ENCODE measurements at regions not wholly inside any gene's neighbourhood (a gene's known extent, or its start where the extent isn't known, plus 50 kb on each side); places are given as distances from the start of the nearest gene placed in this dataset.

DNA sequence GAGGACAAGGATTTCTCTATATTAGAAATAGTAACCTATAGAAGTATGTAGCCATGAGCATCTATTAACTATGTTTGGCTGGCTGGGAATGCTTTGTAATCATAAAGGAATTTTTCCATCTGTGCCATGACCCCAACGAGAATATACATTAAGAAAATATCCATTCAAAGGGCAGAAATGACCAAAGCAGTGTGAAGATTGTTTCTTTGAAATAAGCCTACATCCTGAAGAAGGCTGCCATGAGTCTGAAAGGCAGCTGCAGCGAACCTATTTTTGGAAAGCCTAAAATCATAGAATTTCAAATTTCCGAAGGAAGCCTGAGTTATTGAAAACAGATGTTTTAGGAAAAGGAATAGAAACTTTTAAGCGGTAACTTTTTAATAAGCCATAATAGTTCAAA is 244.2 kb upstream of the FOXK1 start:
- DNase-seq (no peak), ATAC-seq (ENCODE audit: poor library complexity) (no peak)
- Histone ChIP-seq H3K36me3 (ENCODE audit: insufficient read depth, low read length) (no peaks in the 10 kb centered on the region), H3K27ac (ENCODE audit: low read depth in 1 of 2, low read length in 2 of 2) (no peak overlapping the region), H3K4me3 (ENCODE audit: low read length) (no peak overlapping the region), H3K27me3 (ENCODE audit: control insufficient read depth in 1 of 2, insufficient read depth in 2 of 2, low read length in 2 of 2) (no peaks in the 10 kb centered on the region), H3K4me1 (ENCODE audit: insufficient read depth, low read length) (no peaks in the 10 kb centered on the region), H3K9me3 (ENCODE audit: control insufficient read depth in 1 of 2, insufficient read depth in 1 of 2, low read length in 2 of 2) (peaks cover 0 to 3% of the 10 kb centered on the region in 2 experiments)
- H3K4me3 Mint-ChIP-seq = no peak overlapping the region
- no peak overlapping the region for H3K27ac Mint-ChIP-seq
- no peaks in the 10 kb centered on the region for H3K4me1 Mint-ChIP-seq (ENCODE audit: low read depth)
- intact Hi-C loops (cut with DNase I, micrococcal nuclease) = no loop called here
- TF ChIP-seq, protein P1, sequence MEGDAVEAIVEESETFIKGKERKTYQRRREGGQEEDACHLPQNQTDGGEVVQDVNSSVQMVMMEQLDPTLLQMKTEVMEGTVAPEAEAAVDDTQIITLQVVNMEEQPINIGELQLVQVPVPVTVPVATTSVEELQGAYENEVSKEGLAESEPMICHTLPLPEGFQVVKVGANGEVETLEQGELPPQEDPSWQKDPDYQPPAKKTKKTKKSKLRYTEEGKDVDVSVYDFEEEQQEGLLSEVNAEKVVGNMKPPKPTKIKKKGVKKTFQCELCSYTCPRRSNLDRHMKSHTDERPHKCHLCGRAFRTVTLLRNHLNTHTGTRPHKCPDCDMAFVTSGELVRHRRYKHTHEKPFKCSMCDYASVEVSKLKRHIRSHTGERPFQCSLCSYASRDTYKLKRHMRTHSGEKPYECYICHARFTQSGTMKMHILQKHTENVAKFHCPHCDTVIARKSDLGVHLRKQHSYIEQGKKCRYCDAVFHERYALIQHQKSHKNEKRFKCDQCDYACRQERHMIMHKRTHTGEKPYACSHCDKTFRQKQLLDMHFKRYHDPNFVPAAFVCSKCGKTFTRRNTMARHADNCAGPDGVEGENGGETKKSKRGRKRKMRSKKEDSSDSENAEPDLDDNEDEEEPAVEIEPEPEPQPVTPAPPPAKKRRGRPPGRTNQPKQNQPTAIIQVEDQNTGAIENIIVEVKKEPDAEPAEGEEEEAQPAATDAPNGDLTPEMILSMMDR (IDR thresholded peaks at IDR 0.05) = no peak
- H3K27me3 Mint-ChIP-seq = peaks cover 39% of the 10 kb centered on the region
- ChIA-PET CTCF (no interaction called here), POLR2A (no interaction called here)
- H3K36me3 Mint-ChIP-seq (ENCODE audit: low read depth) = no peaks in the 10 kb centered on the region
- no peaks in the 10 kb centered on the region for H3K9me3 Mint-ChIP-seq

DNA sequence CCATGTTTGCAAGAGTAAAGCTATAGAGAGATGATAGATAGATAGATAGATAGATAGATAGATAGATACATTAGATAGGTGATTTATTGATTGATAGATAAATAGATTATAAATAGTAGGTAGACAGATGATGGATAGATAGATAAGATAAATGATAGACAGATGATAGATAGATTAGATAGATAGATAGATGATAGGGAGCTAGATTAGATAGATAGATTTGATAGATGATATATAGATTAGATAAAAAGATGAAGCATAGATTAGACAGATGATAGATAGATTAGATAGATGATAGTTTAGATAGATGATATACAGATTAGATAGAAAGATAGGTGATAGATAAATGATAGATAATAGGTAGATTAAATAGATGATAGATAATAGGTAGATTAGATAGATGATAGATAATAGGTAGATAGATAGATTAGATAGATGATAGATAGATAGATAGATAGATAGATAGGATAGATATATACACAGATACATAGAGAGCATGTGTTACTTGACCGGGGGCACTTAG is 243.3 kb upstream of the FOXK1 start:
- Mint-ChIP-seq H3K27ac (no peak overlapping the region), H3K36me3 (ENCODE audit: low read depth) (no peaks in the 10 kb centered on the region), H3K4me3 (no peak overlapping the region), H3K9me3 (no peaks in the 10 kb centered on the region), H3K4me1 (ENCODE audit: low read depth) (no peaks in the 10 kb centered on the region), H3K27me3 (peaks cover 40% of the 10 kb centered on the region)
- H3K27me3 ChIP-seq (ENCODE audit: control insufficient read depth in 1 of 2, insufficient read depth in 2 of 2, low read length in 2 of 2) = no peaks in the 10 kb centered on the region
- DNase-seq (no peak), ATAC-seq (ENCODE audit: poor library complexity) (no peak)
- intact Hi-C loops (cut with DNase I, micrococcal nuclease) = no loop called here
- CTCF ChIA-PET = no interaction called here
- TF ChIP-seq, protein P1 (IDR thresholded peaks at IDR 0.05) = no peak
- H3K4me3 ChIP-seq (ENCODE audit: low read length) = no peak overlapping the region
- POLR2A ChIA-PET = no interaction called here
- H3K4me1 ChIP-seq (ENCODE audit: insufficient read depth, low read length) = no peaks in the 10 kb centered on the region
- peaks cover 0 to 3% of the 10 kb centered on the region in 2 experiments for H3K9me3 ChIP-seq (ENCODE audit: control insufficient read depth in 1 of 2, insufficient read depth in 1 of 2, low read length in 2 of 2)
- H3K27ac ChIP-seq (ENCODE audit: low read depth in 1 of 2, low read length in 2 of 2) = no peak overlapping the region
- no peaks in the 10 kb centered on the region for H3K36me3 ChIP-seq (ENCODE audit: insufficient read depth, low read length)

DNA sequence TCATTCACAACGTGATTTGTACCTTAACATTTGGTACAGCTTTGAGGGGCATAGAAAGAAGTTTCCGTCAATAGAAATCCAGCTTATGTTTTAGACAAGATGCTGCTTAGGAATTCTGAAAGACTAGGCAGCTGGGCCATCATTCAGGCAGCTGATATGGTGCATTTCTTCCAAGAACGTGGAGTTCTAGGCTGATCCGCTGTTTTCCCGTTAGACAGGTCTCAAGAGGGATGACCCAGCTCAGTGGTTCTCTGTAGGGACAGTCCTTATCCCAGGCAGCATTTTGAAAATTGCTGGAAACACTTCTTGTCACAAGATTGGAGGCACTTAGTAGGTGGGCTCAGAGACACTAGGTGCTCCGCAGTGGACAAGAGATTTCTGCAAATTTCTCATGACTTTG is 242.7 kb upstream of the FOXK1 start:
- Mint-ChIP-seq H3K4me1 (ENCODE audit: low read depth) (no peaks in the 10 kb centered on the region), H3K9me3 (no peaks in the 10 kb centered on the region), H3K4me3 (no peak overlapping the region), H3K27ac (no peak overlapping the region), H3K27me3 (peaks cover 45% of the 10 kb centered on the region), H3K36me3 (ENCODE audit: low read depth) (no peaks in the 10 kb centered on the region)
- ATAC-seq (ENCODE audit: poor library complexity) (no peak), DNase-seq (no peak)
- Histone ChIP-seq H3K27me3 (ENCODE audit: control insufficient read depth in 1 of 2, insufficient read depth in 2 of 2, low read length in 2 of 2) (no peaks in the 10 kb centered on the region), H3K4me1 (ENCODE audit: insufficient read depth, low read length) (no peaks in the 10 kb centered on the region), H3K4me3 (ENCODE audit: low read length) (no peak overlapping the region), H3K27ac (ENCODE audit: low read depth in 1 of 2, low read length in 2 of 2) (no peak overlapping the region), H3K9me3 (ENCODE audit: control insufficient read depth in 1 of 2, insufficient read depth in 1 of 2, low read length in 2 of 2) (no peaks in the 10 kb centered on the region), H3K36me3 (ENCODE audit: insufficient read depth, low read length) (no peaks in the 10 kb centered on the region)
- TF ChIP-seq, protein P1 (IDR thresholded peaks at IDR 0.05) = no peak
- CTCF ChIA-PET = no interaction called here
- POLR2A ChIA-PET = no interaction called here
- intact Hi-C loops (cut with DNase I, micrococcal nuclease) = no loop called here

Measured in CD4-positive, alpha-beta T cell (primary cell).